Endothelial cell of umbilical vein (primary cell): ENCODE measurements at regions not wholly inside any gene's neighbourhood (a gene's known extent, or its start where the extent isn't known, plus 50 kb on each side); places are given as distances from the start of the nearest gene placed in this dataset.

Source experiments
- CTCF ChIP-seq, 2 donors: IDR thresholded peaks; 1 replicate in 1 of 2; 2 replicates in 1 of 2; pipeline ENCODE4 v1.5.1; 2011; ENCODE audit warnings: low read length in 2 of 2, mild to moderate bottlenecking in 2 of 2, moderate library complexity in 2 of 2, control low read depth in 1 of 2, inconsistent platforms in 1 of 2, low read depth in 1 of 2; ENCODE audit not compliant: insufficient read depth in 1 of 2; ENCODE audit errors: extremely low read depth in 1 of 2
- EZH2 ChIP-seq: IDR thresholded peaks from 2 replicates; pipeline ENCODE4 v1.6.1; 2012; ENCODE audit warnings: borderline replicate concordance, low read depth, mild to moderate bottlenecking, moderate library complexity, low read length, inconsistent platforms; ENCODE audit not compliant: severe bottlenecking
- MYC ChIP-seq: IDR thresholded peaks from one replicate; pipeline ENCODE4 v1.6.1; 2011; ENCODE audit warnings: mild to moderate bottlenecking, low read depth, low read length
- POLR2A ChIP-seq: IDR thresholded peaks from 2 replicates; pipeline ENCODE4 v1.6.1; 2012; ENCODE audit warnings: low read depth, mild to moderate bottlenecking, control low read depth, low read length
- POLR2AphosphoS5 ChIP-seq: IDR thresholded peaks from 2 replicates; pipeline ENCODE4 v1.6.1; 2012; ENCODE audit warnings: low read depth, mild to moderate bottlenecking, control low read depth, low read length, moderate library complexity; ENCODE audit not compliant: insufficient read depth

- TF ChIP-seq CTCF (IDR thresholded peaks at IDR 0.05; ENCODE audit: extremely low read depth in 1 of 2, insufficient read depth in 1 of 2, low read depth in 1 of 2, low read length in 2 of 2) (no peak), POLR2A (no peak), MYC (no peak), POLR2AphosphoS5 (no peak), EZH2 (no peak)
Measured at GRCh38 chr1:235004276-235004675, 124.4 kb downstream of the TOMM20 start.
